Mesothelial cell of epicardium (in vitro differentiated cells): ENCODE measurements at regions not wholly inside any gene's neighbourhood (a gene's known extent, or its start where the extent isn't known, plus 50 kb on each side); places are given as distances from the start of the nearest gene placed in this dataset.

Source experiments
- DNase-seq, 2 experiments: peaks; one replicate each; pipeline ENCODE4 v3.0.0; 2021; ENCODE audit warnings: low spot score in 2 of 2; ENCODE audit not compliant: unreplicated experiment in 2 of 2
- H3K27ac Mint-ChIP-seq: 2 replicates; pipeline ENCODE4 v1.8.0; 2021; ENCODE audit warnings: mixed read lengths
- H3K27me3 Mint-ChIP-seq: 2 replicates; pipeline ENCODE4 v1.8.0; 2021; ENCODE audit warnings: low read depth, mixed read lengths
- H3K36me3 Mint-ChIP-seq: 2 replicates; pipeline ENCODE4 v1.8.0; 2021; ENCODE audit warnings: mixed read lengths
- H3K4me1 Mint-ChIP-seq: 2 replicates; pipeline ENCODE4 v1.8.0; 2021; ENCODE audit warnings: mixed read lengths
- H3K4me3 Mint-ChIP-seq: 2 replicates; pipeline ENCODE4 v1.8.0; 2021; ENCODE audit warnings: mild to moderate bottlenecking, moderate library complexity, mixed read lengths
- H3K9me3 Mint-ChIP-seq: 2 replicates; pipeline ENCODE4 v1.8.0; 2021; ENCODE audit warnings: mixed read lengths
- TF ChIP-seq, protein P1 (sequence below): fragments of 200-600 bp; sonication (generic); IDR thresholded peaks from one replicate; pipeline ENCODE4 v1.5.0; 2021; ENCODE audit warnings: antibody characterized with exemption; ENCODE audit not compliant: unreplicated experiment

DNA sequence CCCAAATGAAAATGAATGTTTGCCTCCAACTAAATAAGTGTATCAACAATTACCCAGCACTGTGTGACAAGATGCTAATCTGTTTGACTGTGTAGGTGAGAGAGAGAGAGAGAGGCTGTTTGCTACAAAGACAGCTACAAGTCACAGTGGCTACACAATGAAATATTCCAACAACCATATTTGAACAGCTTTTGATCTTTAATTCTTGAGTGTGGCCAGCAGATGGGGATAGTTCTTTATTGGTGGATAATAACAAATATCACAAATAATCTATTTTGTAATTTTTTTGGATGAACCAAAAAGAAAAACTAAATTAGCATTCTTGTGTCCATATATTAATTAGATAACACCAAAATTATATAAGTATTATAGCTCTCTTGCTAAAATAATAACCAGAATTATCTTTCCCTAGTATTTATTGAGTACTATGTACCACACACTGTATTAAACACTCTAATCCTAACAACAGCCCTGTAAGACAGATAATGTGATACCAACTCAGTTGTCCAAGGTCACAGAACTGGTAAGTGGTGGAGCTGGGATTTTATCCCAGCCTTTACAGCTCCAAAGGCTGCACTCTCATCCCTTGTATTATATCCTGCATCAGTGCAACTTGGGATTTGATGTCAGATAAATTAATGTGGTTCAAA lies 61.9 kb upstream of the C3orf80 start:
- Mint-ChIP-seq H3K4me3 (no peak overlapping the region), H3K9me3 (no peaks in the 10 kb centered on the region), H3K27me3 (no peaks in the 10 kb centered on the region), H3K27ac (no peak overlapping the region), H3K36me3 (no peaks in the 10 kb centered on the region), H3K4me1 (peaks cover 4% of the 10 kb centered on the region)
- DNase-seq, result no peak
- TF ChIP-seq, protein P1, sequence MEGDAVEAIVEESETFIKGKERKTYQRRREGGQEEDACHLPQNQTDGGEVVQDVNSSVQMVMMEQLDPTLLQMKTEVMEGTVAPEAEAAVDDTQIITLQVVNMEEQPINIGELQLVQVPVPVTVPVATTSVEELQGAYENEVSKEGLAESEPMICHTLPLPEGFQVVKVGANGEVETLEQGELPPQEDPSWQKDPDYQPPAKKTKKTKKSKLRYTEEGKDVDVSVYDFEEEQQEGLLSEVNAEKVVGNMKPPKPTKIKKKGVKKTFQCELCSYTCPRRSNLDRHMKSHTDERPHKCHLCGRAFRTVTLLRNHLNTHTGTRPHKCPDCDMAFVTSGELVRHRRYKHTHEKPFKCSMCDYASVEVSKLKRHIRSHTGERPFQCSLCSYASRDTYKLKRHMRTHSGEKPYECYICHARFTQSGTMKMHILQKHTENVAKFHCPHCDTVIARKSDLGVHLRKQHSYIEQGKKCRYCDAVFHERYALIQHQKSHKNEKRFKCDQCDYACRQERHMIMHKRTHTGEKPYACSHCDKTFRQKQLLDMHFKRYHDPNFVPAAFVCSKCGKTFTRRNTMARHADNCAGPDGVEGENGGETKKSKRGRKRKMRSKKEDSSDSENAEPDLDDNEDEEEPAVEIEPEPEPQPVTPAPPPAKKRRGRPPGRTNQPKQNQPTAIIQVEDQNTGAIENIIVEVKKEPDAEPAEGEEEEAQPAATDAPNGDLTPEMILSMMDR, result peak; percentile 37

DNA sequence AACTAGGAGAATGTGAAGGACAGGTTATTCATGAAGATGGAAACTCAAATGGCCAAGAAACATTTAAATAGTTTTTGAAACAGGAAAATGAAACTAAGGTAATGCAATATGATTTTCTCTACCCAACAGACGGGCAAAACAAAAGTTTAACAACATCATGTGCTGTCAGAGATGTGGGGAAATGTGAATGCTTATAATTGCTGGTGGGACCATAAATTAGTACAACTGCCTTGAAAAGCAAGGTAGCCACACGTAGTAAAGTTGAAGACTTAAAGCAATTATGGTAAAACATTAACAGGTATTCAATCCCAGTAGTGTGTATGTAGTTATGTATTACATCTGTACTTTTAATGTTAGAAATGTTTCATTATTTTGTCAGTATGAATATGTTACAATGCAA lies 57.0 kb upstream of the C3orf80 start:
- no peak overlapping the region for H3K4me3 Mint-ChIP-seq
- no peaks in the 10 kb centered on the region for H3K9me3 Mint-ChIP-seq
- TF ChIP-seq, protein P1, result no peak
- H3K27me3 Mint-ChIP-seq, result no peaks in the 10 kb centered on the region
- no peak for DNase-seq
- H3K27ac Mint-ChIP-seq, result no peak overlapping the region
- peaks cover 2% of the 10 kb centered on the region for H3K4me1 Mint-ChIP-seq
- no peaks in the 10 kb centered on the region for H3K36me3 Mint-ChIP-seq

DNA sequence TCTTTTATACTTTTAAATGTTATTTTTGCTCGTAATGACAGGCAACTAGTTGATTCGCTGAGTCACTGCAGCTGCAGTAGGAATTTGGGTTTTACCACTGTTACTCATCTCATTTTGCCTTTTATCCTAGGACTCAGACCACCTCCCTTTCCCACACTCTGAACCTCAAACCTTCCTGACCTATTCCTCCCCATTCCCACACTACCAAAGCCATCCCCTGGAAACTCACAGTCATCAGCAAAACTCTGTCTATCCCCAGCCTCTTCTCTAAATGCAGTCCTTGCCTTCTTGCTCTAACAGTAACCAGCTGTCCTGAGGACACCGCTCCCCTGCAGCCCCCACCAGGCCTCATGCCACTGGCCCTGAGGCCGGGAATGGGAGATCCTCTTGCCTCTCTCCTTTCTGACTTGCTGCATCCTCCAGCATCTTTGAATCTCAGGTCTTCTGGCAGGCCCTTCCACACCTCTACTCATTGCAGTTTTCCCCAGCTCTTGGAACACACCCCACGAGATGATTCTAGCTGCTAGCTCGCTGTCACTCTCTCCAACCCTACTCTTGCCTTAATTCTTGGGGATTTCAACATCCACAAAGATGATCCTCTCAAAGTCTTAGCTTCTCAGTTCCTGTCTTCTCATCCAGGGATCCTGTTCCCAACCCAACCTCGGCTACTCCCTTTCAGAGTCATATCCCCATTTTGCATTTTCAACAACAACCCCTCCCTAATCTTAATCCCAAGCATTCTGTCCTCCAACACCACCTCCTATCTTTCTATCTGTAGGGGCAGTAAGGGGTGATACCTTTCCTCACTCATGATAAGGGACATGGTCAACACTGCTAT lies 55.9 kb upstream of the C3orf80 start:
- Mint-ChIP-seq H3K27me3 (no peaks in the 10 kb centered on the region), H3K4me3 (no peak overlapping the region), H3K9me3 (no peaks in the 10 kb centered on the region), H3K36me3 (no peaks in the 10 kb centered on the region), H3K4me1 (peaks cover 2% of the 10 kb centered on the region), H3K27ac (no peak overlapping the region)
- TF ChIP-seq, protein P1, result no peak
- no peak for DNase-seq

DNA sequence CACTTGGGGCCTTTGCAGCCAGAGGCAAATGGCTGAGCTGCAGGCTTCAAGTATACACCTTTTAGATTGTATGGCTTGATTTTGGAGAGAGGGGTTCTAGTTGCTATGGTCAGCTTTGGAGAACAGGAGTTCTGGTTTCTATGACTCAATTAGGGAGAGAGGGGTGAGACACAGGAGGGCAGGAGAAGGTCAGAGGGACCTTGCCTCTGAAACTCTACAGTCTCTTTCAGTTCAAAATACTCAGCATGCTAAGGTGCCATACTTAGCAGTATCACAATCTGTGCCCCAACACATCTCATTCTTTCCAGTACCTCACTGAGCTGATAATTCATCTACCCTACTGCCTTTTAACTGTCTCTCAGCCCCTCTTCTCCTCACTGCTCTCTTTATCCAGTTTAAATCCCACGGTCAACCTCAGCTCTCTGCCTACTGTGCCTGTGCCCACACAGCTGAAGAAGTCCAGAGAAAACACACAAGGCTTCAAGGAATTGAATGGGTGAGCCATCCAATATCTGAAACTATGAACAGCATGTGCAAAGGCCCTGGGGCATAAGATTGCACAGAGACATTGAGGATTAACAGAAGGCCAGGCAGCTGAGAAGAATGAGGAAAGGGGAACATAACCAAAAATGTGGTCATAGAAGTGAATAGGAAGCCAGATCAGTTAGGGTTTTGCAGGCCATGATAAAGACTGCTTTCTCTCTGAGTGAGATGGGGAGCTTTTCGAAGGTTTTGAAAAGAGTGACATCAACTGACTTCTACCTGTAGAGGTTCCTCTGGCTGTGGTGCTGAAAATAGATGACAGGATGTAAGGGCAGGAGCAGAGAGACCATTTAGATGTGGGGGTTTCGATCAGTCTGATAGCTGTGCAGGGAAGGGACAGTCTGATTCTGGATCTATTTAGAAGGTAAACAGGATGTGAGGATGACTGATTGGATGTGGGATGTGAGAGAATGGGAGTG lies 54.5 kb upstream of the C3orf80 start:
- TF ChIP-seq, protein P1, result no peak
- no peaks in the 10 kb centered on the region for H3K36me3 Mint-ChIP-seq

DNA sequence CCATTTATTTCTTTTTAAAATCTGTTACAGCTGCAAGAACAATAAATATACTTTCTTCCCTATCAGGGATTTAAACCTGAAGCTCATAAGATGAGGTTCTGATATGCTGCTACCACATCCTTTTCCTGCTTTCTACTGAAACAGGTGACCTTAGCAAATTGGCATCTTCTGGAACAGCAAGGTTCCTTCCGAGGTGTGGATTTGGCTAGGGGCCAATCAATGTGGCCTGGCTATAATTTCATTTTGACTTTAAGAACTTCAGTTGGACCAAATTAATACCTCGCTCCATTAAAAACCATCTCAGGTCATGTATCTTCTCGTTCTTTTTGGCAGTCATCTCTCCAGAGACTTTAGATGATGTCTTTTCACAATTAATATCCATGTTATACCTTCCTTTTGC lies 53.4 kb upstream of the C3orf80 start:
- no peak for DNase-seq
- H3K27me3 Mint-ChIP-seq, result no peaks in the 10 kb centered on the region
- no peaks in the 10 kb centered on the region for H3K9me3 Mint-ChIP-seq
- H3K4me3 Mint-ChIP-seq, result no peak overlapping the region
- no peak overlapping the region for H3K27ac Mint-ChIP-seq
- no peaks in the 10 kb centered on the region for H3K4me1 Mint-ChIP-seq
- H3K36me3 Mint-ChIP-seq, result no peaks in the 10 kb centered on the region
- TF ChIP-seq, protein P1, result no peak

More for the DNA sequence above, 54.5 kb upstream of the C3orf80 start:
- DNase-seq, result no peak
- Mint-ChIP-seq H3K4me1 (no peaks in the 10 kb centered on the region), H3K4me3 (no peak overlapping the region), H3K27ac (no peak overlapping the region), H3K9me3 (no peaks in the 10 kb centered on the region), H3K27me3 (no peaks in the 10 kb centered on the region)
